ENCODE measurements at regions not wholly inside any gene's neighbourhood (a gene's known extent, or its start where the extent isn't known, plus 50 kb on each side); places are given as distances from the start of the nearest gene placed in this dataset.

- Histone ChIP-seq H3K27me3 (ENCODE audit: low read length) (no peaks in the 10 kb centered on the region), H3K27ac (ENCODE audit: low read depth, low read length) (no peak overlapping the region)
Measured at GRCh38 chr6:19714434-19715166, 122.6 kb upstream of the ID4 start.

GRCh38 chr6:19715167-19715551, 122.0 kb upstream of the ID4 start:
- Histone ChIP-seq H3K27ac (ENCODE audit: low read depth, low read length) (no peak overlapping the region), H3K9me2 (replicated peaks; ENCODE audit: insufficient read depth, low read length) (no peaks in the 10 kb centered on the region), H3K9ac (ENCODE audit: low read length) (no peak overlapping the region), H4K20me1 (ENCODE audit: low read depth, low read length) (no peaks in the 10 kb centered on the region), H3K79me2 (ENCODE audit: insufficient read depth, low read length) (no peaks in the 10 kb centered on the region), H3K36me3 (ENCODE audit: low read length) (no peaks in the 10 kb centered on the region), H3K4me2 (ENCODE audit: low read depth, low read length, poor library complexity, severe bottlenecking) (no peak overlapping the region), H3K27me3 (ENCODE audit: low read length) (no peaks in the 10 kb centered on the region), H3K9me3 (ENCODE audit: insufficient read depth, low read length) (no peaks in the 10 kb centered on the region), H2AFZ (ENCODE audit: low read depth, low read length, severe bottlenecking) (no peak overlapping the region), H3K4me3 (ENCODE audit: insufficient read depth, low read length, poor library complexity, severe bottlenecking) (no peak overlapping the region), H3F3A (ENCODE audit: insufficient read depth) (no peaks in the 10 kb centered on the region)
- TF ChIP-seq CTCF (IDR thresholded peaks at IDR 0.05; ENCODE audit: insufficient read depth, low read length, poor library complexity, severe bottlenecking) (no peak), EZH2phosphoT487 (conservative IDR thresholded peaks at IDR 0.05; ENCODE audit: low read length) (no peak)

More at GRCh38 chr6:19714434-19715166, 122.6 kb upstream of the ID4 start:
- Histone ChIP-seq H4K20me1 (ENCODE audit: low read depth, low read length) (no peaks in the 10 kb centered on the region), H3K79me2 (ENCODE audit: insufficient read depth, low read length) (no peaks in the 10 kb centered on the region), H3F3A (ENCODE audit: insufficient read depth) (no peaks in the 10 kb centered on the region), H2AFZ (ENCODE audit: low read depth, low read length, severe bottlenecking) (no peak overlapping the region), H3K4me2 (ENCODE audit: low read depth, low read length, poor library complexity, severe bottlenecking) (no peak overlapping the region), H3K9me3 (ENCODE audit: insufficient read depth, low read length) (no peaks in the 10 kb centered on the region), H3K9ac (ENCODE audit: low read length) (no peak overlapping the region), H3K36me3 (ENCODE audit: low read length) (no peaks in the 10 kb centered on the region), H3K4me3 (ENCODE audit: insufficient read depth, low read length, poor library complexity, severe bottlenecking) (no peak overlapping the region), H3K9me2 (replicated peaks; ENCODE audit: insufficient read depth, low read length) (no peaks in the 10 kb centered on the region)
- TF ChIP-seq CTCF (IDR thresholded peaks at IDR 0.05; ENCODE audit: insufficient read depth, low read length, poor library complexity, severe bottlenecking) (no peak), EZH2phosphoT487 (conservative IDR thresholded peaks at IDR 0.05; ENCODE audit: low read length) (no peak)

- Histone ChIP-seq H3K36me3 (ENCODE audit: low read length) (no peaks in the 10 kb centered on the region), H3K9me3 (ENCODE audit: insufficient read depth, low read length) (no peaks in the 10 kb centered on the region), H3K9me2 (replicated peaks; ENCODE audit: insufficient read depth, low read length) (no peaks in the 10 kb centered on the region), H3K4me2 (ENCODE audit: low read depth, low read length, poor library complexity, severe bottlenecking) (no peak overlapping the region), H4K20me1 (ENCODE audit: low read depth, low read length) (no peaks in the 10 kb centered on the region), H3K9ac (ENCODE audit: low read length) (no peak overlapping the region), H3F3A (ENCODE audit: insufficient read depth) (no peaks in the 10 kb centered on the region), H3K4me3 (ENCODE audit: insufficient read depth, low read length, poor library complexity, severe bottlenecking) (no peak overlapping the region), H3K79me2 (ENCODE audit: insufficient read depth, low read length) (no peaks in the 10 kb centered on the region), H3K27me3 (ENCODE audit: low read length) (no peaks in the 10 kb centered on the region), H2AFZ (ENCODE audit: low read depth, low read length, severe bottlenecking) (no peak overlapping the region), H3K27ac (ENCODE audit: low read depth, low read length) (no peak overlapping the region)
- TF ChIP-seq EZH2phosphoT487 (conservative IDR thresholded peaks at IDR 0.05; ENCODE audit: low read length) (no peak), CTCF (IDR thresholded peaks at IDR 0.05; ENCODE audit: insufficient read depth, low read length, poor library complexity, severe bottlenecking) (no peak)
Measured at GRCh38 chr6:19719691-19720128, 117.5 kb upstream of the ID4 start.
